HUES48 (cell line): ENCODE measurements at regions not wholly inside any gene's neighbourhood (a gene's known extent, or its start where the extent isn't known, plus 50 kb on each side); places are given as distances from the start of the nearest gene placed in this dataset.

ENCODE experiments used
- H3K27ac ChIP-seq: one replicate; pipeline ENCODE4 v1.7.0; 2013; ENCODE audit warnings: low read depth, low read length, inconsistent platforms
- H3K27me3 ChIP-seq: 2 replicates; pipeline ENCODE4 v1.6.1; 2013; ENCODE audit warnings: mild to moderate bottlenecking, low read length; ENCODE audit not compliant: control insufficient read depth, insufficient read depth
- H3K36me3 ChIP-seq: 2 replicates; pipeline ENCODE4 v1.6.1; 2013; ENCODE audit warnings: low read length; ENCODE audit not compliant: control insufficient read depth, insufficient read depth
- H3K4me1 ChIP-seq: 2 replicates; pipeline ENCODE4 v1.6.1; 2013; ENCODE audit warnings: mild to moderate bottlenecking, low read length; ENCODE audit not compliant: control insufficient read depth, insufficient read depth
- H3K4me3 ChIP-seq: 2 replicates; pipeline ENCODE4 v1.5.1; 2013; ENCODE audit warnings: mild to moderate bottlenecking, low read depth, low read length
- H3K9ac ChIP-seq: 2 replicates; pipeline ENCODE4 v1.6.1; 2013; ENCODE audit warnings: mild to moderate bottlenecking, low read depth, low read length, moderate library complexity
- H3K9me3 ChIP-seq: 2 replicates; pipeline ENCODE4 v1.6.1; 2013; ENCODE audit warnings: low read length; ENCODE audit not compliant: control insufficient read depth, insufficient read depth

DNA sequence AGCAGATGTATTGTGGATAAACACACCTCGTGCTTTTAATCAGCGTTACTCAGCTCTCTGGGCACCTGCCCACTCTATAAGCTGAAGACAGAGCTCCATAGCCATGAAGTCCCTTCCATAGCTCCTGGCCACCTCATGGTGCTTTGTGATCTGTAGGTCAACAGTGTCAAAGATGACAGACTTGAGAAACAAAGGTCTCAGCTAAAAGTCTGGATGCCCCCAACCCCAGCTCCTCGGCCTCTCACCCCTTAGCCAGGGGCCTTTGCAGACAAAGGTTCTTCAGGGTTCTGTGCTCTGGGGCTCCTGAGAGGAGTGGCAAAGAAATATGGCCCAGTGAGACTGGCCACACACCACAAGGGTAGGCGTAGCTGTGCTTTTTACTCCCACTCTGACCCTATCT is 168.6 kb downstream of the KLF13 start:
- Histone ChIP-seq H3K9me3 (0 out of 2 replicates have a peak, but pooled peaks cover 2% of the 10 kb centered on the region), H3K4me1 (no peaks in the 10 kb centered on the region), H3K27ac (no peak overlapping the region), H3K9ac (no peak overlapping the region), H3K4me3 (no peak overlapping the region), H3K27me3 (no peaks in the 10 kb centered on the region), H3K36me3 (no peaks in the 10 kb centered on the region)

- Histone ChIP-seq H3K4me3 (no peak overlapping the region), H3K9me3 (no peaks in the 10 kb centered on the region), H3K27ac (no peak overlapping the region), H3K4me1 (no peaks in the 10 kb centered on the region), H3K9ac (no peak overlapping the region), H3K36me3 (no peaks in the 10 kb centered on the region), H3K27me3 (no peaks in the 10 kb centered on the region)
Measured at GRCh38 chr15:31497838-31498237, 171.2 kb downstream of the KLF13 start.

DNA sequence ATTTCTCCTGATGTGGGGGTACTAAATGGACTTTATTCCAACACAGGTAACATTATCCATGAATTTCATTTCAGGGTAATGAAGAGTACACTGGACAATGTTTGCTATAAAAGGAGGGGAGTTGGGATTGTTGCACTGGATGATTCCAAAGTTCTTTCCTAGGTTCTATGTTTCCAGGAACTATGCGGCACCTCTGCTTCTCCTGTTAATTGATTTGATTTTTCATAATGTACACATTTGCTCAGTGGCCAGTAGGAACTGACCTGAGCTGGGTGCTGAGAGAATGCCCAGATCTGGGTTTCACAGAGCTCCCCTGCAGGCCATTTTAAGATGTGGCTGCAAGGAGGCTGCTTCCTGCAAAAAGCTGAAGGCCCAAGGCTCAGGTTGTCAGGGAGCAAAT is 171.7 kb downstream of the KLF13 start:
- H3K4me1 ChIP-seq, result no peaks in the 10 kb centered on the region
- no peak overlapping the region for H3K9ac ChIP-seq
- H3K36me3 ChIP-seq, result no peaks in the 10 kb centered on the region
- H3K27ac ChIP-seq, result no peak overlapping the region
- H3K27me3 ChIP-seq, result no peaks in the 10 kb centered on the region
- H3K9me3 ChIP-seq, result no peaks in the 10 kb centered on the region
- no peak overlapping the region for H3K4me3 ChIP-seq

- no peaks in the 10 kb centered on the region for H3K4me1 ChIP-seq
- H3K4me3 ChIP-seq, result no peak overlapping the region
- H3K9ac ChIP-seq, result no peak overlapping the region
- no peaks in the 10 kb centered on the region for H3K9me3 ChIP-seq
- no peak overlapping the region for H3K27ac ChIP-seq
- no peaks in the 10 kb centered on the region for H3K27me3 ChIP-seq
- H3K36me3 ChIP-seq, result no peaks in the 10 kb centered on the region
Measured at GRCh38 chr15:31498756-31499155, 172.1 kb downstream of the KLF13 start.

DNA sequence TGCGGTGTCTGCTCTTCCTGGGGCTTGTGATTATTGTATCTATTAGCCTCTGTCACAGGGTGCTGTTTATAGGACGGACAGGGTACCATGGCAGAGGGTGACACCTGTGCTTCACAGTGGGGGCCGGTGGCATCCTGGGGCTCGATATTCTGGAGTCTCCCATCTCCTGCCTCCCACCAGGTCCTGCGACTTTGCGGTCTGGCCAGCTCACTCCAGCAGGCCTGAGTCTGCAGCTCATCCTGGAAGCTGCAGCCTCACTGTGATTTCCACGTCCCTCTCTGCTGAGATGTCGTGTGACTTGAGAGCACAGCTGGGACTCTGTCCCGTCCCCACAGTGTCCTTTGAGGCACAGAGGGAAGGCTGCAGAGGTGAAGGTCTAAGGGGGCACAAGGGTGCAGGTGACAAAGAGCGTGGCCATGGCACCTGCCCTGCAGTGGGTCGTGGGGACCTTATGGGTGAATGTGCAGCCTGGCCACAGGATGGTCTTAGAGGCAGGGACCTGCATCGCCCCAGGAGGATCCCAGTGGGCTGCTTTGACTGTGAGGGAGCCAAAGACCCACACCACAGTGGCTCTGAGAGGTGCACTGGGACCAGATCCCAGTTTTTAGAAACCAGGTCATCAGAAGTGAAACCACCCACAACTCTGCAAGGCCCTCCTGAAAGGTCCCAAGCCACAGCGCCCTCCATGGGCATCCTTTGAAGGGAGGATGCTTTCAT is 172.8 kb downstream of the KLF13 start:
- Histone ChIP-seq H3K9me3 (no peaks in the 10 kb centered on the region), H3K4me1 (no peaks in the 10 kb centered on the region), H3K27ac (no peak overlapping the region), H3K36me3 (no peaks in the 10 kb centered on the region), H3K9ac (no peak overlapping the region), H3K27me3 (no peaks in the 10 kb centered on the region), H3K4me3 (no peak overlapping the region)

DNA sequence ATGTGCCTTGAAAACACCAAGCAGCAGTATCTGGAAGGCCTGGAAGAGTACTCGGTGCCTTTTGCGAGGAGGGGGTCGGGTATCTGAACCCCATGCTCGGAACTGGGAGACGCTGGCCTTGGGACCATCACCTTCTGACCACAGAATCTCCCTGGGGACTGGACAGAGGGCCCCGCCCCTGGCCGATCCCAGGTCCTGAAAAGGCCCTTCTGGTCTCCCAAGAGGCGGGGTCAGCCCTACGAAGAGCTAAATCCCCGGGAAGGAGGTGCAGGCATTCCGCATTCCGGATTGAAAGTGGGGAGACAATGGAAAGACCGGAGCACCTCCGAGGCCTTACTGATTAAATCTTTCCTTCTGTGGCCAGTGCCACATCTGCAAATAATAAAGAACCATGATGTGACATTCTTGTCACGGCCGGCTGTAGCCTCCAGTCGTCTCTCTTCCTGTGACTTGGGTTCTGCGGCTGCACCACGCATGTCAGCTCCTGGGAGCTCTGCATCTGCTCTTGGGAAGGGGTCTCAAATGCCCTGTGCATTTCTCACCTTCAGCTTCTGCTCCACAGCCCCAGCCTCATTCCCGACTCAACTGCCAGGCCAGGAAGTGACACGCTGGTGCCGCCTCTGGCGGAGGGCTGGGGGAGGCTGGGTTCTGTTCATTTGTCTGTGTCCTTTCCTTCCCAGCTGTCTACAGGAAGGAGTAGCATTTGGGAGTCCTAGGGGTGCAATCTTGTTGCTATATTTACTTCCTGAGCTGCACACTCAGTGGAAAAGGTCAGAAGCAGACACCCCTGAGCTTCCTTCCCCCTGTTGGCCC is 173.5 kb downstream of the KLF13 start:
- H3K27ac ChIP-seq, result no peak overlapping the region

DNA sequence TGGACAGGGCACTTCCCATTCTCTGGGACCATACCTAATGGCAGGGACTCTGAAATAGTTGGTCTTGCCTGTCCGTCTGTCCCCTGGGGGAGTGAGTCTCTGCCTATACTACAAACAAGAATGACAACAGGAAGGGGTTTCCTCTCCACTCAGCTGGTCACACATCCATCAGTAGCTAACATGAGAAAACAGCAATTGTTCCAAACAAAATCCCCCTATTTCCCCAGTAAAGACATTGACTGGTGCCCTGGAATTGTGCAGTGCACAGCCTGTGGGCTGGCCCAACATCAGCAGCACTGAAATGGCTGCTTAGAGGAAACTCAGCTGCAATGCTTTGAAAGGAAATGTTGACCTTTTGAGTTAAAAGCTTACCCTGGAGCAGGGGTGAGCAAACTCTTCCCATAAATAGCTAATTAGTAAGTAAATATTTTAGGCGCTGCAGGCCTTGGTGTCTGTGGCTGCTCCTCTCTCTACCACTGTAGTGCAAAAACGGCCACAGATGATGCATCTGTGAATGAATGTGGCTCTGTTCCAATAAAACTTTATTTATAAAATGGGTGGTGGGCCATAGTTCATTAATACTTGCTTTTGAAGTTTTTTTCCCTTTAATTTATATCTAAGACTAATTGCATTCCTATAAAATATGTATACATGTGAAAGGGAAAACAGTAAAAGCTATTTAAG is 174.3 kb downstream of the KLF13 start:
- Histone ChIP-seq H3K4me1 (no peaks in the 10 kb centered on the region), H3K36me3 (no peaks in the 10 kb centered on the region), H3K27me3 (no peaks in the 10 kb centered on the region), H3K27ac (no peak overlapping the region), H3K9ac (no peak overlapping the region), H3K4me3 (no peak overlapping the region), H3K9me3 (no peaks in the 10 kb centered on the region)

More for the DNA sequence above, 173.5 kb downstream of the KLF13 start:
- Histone ChIP-seq H3K27me3 (no peaks in the 10 kb centered on the region), H3K9me3 (no peaks in the 10 kb centered on the region), H3K9ac (no peak overlapping the region), H3K4me3 (no peak overlapping the region), H3K4me1 (no peaks in the 10 kb centered on the region), H3K36me3 (no peaks in the 10 kb centered on the region)

DNA sequence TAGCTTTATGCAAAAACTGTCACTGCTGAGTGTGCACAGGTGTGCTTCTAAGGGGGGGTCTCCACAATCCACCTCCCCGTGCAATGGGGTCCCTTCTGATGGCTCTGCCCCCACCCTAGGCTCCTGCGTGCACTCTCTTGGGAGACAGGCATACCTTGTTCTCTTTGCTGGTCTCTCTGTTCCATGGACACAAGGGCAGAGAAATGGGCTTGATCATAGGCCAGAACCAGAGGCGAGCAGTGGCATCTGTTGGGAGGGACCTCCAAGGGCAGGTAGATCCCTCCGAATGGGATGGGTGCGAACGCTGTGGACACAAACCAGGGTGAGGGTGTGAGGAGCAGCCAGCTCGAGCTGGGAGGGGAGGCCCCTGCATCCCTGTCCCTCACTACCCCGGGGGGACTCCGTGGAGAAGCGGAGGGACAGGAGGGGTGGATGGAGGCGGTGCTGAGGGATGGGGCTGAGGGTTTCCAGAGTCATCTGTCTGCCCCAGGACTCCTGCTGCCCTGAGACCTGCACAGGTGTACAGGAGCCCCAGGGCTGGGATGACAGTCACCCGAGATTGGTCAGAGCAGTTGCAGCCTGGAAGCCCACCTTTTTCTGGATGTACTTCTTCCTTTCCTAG is 175.0 kb downstream of the KLF13 start:
- no peaks in the 10 kb centered on the region for H3K4me1 ChIP-seq
- H3K27me3 ChIP-seq, result no peaks in the 10 kb centered on the region
- no peak overlapping the region for H3K4me3 ChIP-seq
- no peaks in the 10 kb centered on the region for H3K36me3 ChIP-seq
- H3K9ac ChIP-seq, result no peak overlapping the region
- no peak overlapping the region for H3K27ac ChIP-seq
- no peaks in the 10 kb centered on the region for H3K9me3 ChIP-seq

DNA sequence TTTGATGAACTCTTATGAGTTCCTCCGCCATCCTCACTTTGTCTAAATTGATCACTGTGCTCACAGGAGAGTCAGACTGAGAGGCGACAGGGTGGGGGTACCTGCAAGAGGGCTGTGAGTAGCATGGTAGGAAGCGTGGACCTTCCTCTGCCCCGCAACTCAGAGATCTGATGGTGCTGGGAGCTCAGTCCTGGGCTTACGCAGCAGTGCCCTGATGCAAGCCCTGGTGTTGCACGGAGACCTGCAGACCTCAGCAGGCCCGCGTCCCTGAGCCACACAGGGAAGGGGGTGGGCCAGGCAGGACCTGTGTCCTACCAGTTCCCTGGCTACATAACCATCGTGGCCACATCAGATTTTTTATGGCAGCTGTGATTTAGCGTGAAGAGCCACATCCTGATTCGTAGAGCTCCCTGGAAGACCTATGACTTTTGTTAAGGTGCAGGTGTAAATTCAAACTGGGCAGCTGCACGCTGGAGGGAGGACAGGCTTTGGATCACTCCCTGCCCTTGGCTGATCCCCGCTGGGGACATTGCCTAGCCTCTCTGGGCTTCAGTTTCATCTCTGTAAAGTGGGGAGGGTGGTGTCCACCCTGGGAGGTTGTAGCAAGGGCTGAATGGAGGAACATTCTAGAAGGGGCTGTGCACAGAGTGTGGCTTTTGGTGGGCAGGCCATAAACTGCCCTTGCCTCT is 176.1 kb downstream of the KLF13 start:
- Histone ChIP-seq H3K9me3 (no peaks in the 10 kb centered on the region), H3K4me3 (no peak overlapping the region), H3K4me1 (no peaks in the 10 kb centered on the region), H3K36me3 (no peaks in the 10 kb centered on the region), H3K27ac (no peak overlapping the region), H3K9ac (no peak overlapping the region), H3K27me3 (no peaks in the 10 kb centered on the region)

DNA sequence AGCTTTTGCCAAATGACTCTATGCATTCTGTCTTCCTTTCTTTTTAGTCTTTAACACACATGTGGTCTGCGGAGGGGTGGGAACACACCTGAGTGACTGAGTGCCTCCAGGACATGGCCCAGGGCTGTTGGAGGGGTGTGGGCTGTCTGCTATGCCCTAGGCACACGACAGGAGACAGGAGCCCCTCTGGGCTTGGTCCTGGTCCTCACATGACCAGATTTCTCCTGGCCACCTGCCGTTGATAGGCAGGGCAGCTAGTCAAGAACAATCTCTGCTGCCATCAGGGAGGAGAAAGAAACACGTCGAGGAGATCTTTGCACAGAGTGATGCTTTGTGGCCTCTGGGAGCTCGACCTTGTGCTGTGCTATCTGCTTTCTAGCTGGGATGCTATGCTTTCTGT is 176.6 kb downstream of the KLF13 start:
- no peaks in the 10 kb centered on the region for H3K4me1 ChIP-seq
- H3K4me3 ChIP-seq, result no peak overlapping the region
- no peak overlapping the region for H3K9ac ChIP-seq
- no peak overlapping the region for H3K27ac ChIP-seq
- H3K9me3 ChIP-seq, result no peaks in the 10 kb centered on the region
- H3K27me3 ChIP-seq, result no peaks in the 10 kb centered on the region
- no peaks in the 10 kb centered on the region for H3K36me3 ChIP-seq
